GM06990 (cell line): ENCODE measurements at regions not wholly inside any gene's neighbourhood (a gene's known extent, or its start where the extent isn't known, plus 50 kb on each side); places are given as distances from the start of the nearest gene placed in this dataset.

Source experiments
- DNase-seq: peaks from one replicate; pipeline ENCODE4 v3.0.0-alpha.2; 2011; ENCODE audit not compliant: insufficient read length; ENCODE audit errors: extremely low read depth
- H3K27me3 ChIP-seq: replicated peaks from 2 replicates; pipeline ENCODE4 v1.6.0; 2011; ENCODE audit warnings: low read length; ENCODE audit not compliant: control insufficient read depth, insufficient read depth
- H3K36me3 ChIP-seq: 2 replicates; pipeline ENCODE4 v1.5.1; 2011; ENCODE audit warnings: low read length; ENCODE audit not compliant: control insufficient read depth, insufficient read depth
- H3K4me3 ChIP-seq: replicated peaks from 2 replicates; pipeline ENCODE4 v1.5.1; 2011; ENCODE audit warnings: low read depth, mild to moderate bottlenecking, control low read depth, low read length
- TF ChIP-seq, protein P1 (sequence below): IDR thresholded peaks from 2 replicates; pipeline ENCODE4 v1.5.1; 2011; ENCODE audit warnings: low read length, control low read depth, mild to moderate bottlenecking, inconsistent platforms; ENCODE audit not compliant: insufficient read depth, poor library complexity, severe bottlenecking

DNA sequence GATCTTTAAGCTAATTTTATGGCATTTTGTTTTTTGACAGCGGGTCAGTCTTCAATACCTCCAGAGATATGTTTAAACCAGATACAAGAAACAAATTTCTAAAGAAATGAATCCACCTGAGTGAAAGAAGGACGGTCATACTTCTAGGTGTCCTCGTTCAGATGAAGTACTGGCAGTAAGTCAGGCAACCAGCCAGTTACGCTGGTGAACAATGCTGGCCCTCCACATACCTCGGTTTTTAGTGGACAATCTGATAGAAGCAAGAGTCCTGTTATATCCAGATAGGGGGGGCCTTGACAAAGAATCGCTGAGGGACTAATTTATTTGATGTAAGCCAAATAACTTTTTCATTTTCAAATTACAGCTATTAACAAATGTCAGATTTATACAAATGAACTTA lies 266.4 kb upstream of the KLF14 start:
- no peaks in the 10 kb centered on the region for H3K27me3 ChIP-seq
- H3K36me3 ChIP-seq: peaks cover 2% of the 10 kb centered on the region
- TF ChIP-seq, protein P1, sequence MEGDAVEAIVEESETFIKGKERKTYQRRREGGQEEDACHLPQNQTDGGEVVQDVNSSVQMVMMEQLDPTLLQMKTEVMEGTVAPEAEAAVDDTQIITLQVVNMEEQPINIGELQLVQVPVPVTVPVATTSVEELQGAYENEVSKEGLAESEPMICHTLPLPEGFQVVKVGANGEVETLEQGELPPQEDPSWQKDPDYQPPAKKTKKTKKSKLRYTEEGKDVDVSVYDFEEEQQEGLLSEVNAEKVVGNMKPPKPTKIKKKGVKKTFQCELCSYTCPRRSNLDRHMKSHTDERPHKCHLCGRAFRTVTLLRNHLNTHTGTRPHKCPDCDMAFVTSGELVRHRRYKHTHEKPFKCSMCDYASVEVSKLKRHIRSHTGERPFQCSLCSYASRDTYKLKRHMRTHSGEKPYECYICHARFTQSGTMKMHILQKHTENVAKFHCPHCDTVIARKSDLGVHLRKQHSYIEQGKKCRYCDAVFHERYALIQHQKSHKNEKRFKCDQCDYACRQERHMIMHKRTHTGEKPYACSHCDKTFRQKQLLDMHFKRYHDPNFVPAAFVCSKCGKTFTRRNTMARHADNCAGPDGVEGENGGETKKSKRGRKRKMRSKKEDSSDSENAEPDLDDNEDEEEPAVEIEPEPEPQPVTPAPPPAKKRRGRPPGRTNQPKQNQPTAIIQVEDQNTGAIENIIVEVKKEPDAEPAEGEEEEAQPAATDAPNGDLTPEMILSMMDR: no peak
- no peak for DNase-seq
- H3K4me3 ChIP-seq: no peak overlapping the region

DNA sequence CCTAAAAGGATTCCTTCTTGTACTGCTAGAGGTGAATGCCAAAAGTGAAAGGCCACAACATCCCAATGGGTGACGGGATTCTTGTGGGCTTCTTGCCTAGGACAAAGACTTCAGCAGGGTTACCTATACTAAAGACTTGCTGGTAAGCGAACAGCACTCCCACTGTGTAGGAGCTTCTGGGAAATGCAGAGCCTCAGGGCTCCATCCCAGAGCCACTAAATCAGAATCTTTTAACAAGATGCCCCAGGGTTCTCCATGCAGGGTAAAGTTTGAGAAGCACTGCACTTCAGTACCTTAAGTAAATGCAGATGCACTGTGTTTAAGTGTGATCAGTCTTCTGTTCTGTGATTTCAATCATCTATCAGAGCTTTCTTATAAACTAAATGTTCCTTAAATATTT lies 266.9 kb upstream of the KLF14 start:
- no peak overlapping the region for H3K4me3 ChIP-seq
- H3K36me3 ChIP-seq: peaks cover 2% of the 10 kb centered on the region
- H3K27me3 ChIP-seq: no peaks in the 10 kb centered on the region
- no peak for DNase-seq
- TF ChIP-seq, protein P1: no peak

DNA sequence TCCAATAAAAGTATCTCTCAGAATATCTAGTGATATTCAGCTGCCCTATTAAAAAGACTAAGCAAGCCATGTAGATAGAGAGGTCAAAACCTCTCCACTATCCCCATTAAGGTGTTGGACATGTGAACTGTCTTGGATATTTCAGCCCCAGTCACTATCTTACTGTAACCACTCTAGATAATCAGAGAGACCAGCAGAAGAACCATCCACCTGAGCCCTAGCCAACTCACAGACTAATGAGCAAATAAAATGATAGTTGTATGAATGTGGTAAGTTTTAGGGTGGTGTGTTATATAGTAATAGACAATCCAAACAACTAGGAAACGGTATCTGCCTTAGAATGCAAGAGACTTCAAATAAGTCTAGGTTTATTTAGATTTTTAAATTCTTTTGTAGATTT lies 268.6 kb upstream of the KLF14 start:
- H3K36me3 ChIP-seq: peaks cover 2% of the 10 kb centered on the region
- TF ChIP-seq, protein P1: no peak
- H3K4me3 ChIP-seq: no peak overlapping the region
- H3K27me3 ChIP-seq: no peaks in the 10 kb centered on the region
- DNase-seq: no peak

DNA sequence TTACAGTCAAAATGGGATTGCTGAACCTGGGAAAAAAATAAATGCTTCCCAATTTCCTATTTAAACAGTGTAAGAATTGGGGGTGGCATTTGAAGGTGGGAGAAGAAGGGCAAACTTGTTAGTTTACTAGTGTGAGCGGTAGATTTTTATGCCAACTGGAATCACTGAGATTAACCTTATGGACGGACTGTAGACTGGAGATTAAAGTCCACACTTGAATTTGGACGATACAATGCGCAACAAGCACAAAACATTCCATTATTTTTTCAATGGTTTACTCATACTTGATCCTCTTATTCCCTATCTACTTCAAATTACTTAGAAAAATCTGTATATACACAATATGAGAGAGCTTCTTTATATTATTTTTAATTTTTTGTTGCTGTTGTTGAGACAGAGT lies 269.6 kb upstream of the KLF14 start:
- H3K36me3 ChIP-seq: peaks cover 2% of the 10 kb centered on the region
- TF ChIP-seq, protein P1: no peak
- DNase-seq: no peak
- no peak overlapping the region for H3K4me3 ChIP-seq
- H3K27me3 ChIP-seq: no peaks in the 10 kb centered on the region

DNA sequence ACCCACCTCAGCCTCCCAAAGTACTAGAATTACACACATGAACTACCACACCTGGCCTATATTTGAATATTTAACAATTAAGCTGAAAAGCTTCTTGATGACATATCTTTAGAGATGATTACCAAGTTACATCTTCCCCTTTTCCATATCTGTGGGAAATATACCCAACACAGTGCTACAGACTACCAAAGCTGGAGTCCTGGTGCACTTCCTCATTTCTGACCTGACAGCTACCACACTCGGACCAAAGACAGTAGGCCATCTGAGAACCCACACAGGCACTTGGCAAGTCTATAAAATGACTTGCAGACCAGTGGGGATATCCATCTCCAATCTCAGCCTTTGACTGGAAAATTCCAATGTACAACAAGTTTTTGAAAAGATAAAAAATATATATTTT lies 270.4 kb upstream of the KLF14 start:
- TF ChIP-seq, protein P1: no peak
- no peak for DNase-seq
- Histone ChIP-seq H3K36me3 (no peaks in the 10 kb centered on the region), H3K4me3 (no peak overlapping the region), H3K27me3 (no peaks in the 10 kb centered on the region)
